ENCODE measurements at regions not wholly inside any gene's neighbourhood (a gene's known extent, or its start where the extent isn't known, plus 50 kb on each side); places are given as distances from the start of the nearest gene placed in this dataset.

- TF ChIP-seq, protein P1, sequence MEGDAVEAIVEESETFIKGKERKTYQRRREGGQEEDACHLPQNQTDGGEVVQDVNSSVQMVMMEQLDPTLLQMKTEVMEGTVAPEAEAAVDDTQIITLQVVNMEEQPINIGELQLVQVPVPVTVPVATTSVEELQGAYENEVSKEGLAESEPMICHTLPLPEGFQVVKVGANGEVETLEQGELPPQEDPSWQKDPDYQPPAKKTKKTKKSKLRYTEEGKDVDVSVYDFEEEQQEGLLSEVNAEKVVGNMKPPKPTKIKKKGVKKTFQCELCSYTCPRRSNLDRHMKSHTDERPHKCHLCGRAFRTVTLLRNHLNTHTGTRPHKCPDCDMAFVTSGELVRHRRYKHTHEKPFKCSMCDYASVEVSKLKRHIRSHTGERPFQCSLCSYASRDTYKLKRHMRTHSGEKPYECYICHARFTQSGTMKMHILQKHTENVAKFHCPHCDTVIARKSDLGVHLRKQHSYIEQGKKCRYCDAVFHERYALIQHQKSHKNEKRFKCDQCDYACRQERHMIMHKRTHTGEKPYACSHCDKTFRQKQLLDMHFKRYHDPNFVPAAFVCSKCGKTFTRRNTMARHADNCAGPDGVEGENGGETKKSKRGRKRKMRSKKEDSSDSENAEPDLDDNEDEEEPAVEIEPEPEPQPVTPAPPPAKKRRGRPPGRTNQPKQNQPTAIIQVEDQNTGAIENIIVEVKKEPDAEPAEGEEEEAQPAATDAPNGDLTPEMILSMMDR (IDR thresholded peaks at IDR 0.05; ENCODE audit: low read depth, low read length, missing control alignments): no peak
- in situ Hi-C loops (cut with HindIII; ENCODE audit: low sequenced_read_pairs): no loop called here
- DNase-seq (ENCODE audit: low read depth): no peak
- H3K4me3 ChIP-seq (ENCODE audit: low read depth, low read length): no peak overlapping the region
Observed at GRCh38 chr6:14642842-14643241, 525.3 kb downstream of the CD83 start.

- in situ Hi-C loops (cut with HindIII; ENCODE audit: low sequenced_read_pairs): no loop called here
- TF ChIP-seq, protein P1 (IDR thresholded peaks at IDR 0.05; ENCODE audit: low read depth, low read length, missing control alignments): no peak
- H3K4me3 ChIP-seq (ENCODE audit: low read depth, low read length): no peak overlapping the region
- DNase-seq (ENCODE audit: low read depth): no peak
Observed at GRCh38 chr6:14644381-14644780, 526.8 kb downstream of the CD83 start.

DNA sequence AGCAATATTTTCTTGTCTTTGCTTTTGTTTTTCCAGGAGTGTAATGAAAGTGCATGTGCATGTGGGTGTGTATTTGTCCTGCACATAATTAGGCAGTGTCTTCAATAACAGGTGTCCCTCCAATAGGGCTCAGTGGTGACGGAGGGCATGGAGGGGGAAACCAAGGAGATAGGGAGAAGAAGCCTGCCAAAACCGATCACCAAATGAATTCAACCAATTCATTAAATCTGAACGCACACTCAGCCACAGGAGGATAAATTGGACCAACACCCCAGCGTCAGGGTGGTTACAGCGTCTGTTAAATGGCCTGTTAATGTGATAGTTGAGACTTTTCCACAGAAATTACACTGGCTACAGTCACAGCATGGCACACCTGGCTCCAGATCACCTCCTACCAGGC, 527.6 kb downstream of the CD83 start:
- no peak for DNase-seq (ENCODE audit: low read depth)
- H3K4me3 ChIP-seq (ENCODE audit: low read depth, low read length): no peak overlapping the region
- TF ChIP-seq, protein P1 (IDR thresholded peaks at IDR 0.05; ENCODE audit: low read depth, low read length, missing control alignments): no peak
- in situ Hi-C loops (cut with HindIII; ENCODE audit: low sequenced_read_pairs): no loop called here

- no peak for DNase-seq (ENCODE audit: low read depth)
- in situ Hi-C loops (cut with HindIII; ENCODE audit: low sequenced_read_pairs): no loop called here
- TF ChIP-seq, protein P1 (IDR thresholded peaks at IDR 0.05; ENCODE audit: low read depth, low read length, missing control alignments): no peak
- no peak overlapping the region for H3K4me3 ChIP-seq (ENCODE audit: low read depth, low read length)
Observed at GRCh38 chr6:14645841-14646240, 528.3 kb downstream of the CD83 start.

GRCh38 chr6:14646371-14646770, 528.8 kb downstream of the CD83 start:
- H3K4me3 ChIP-seq (ENCODE audit: low read depth, low read length): no peak overlapping the region
- TF ChIP-seq, protein P1 (IDR thresholded peaks at IDR 0.05; ENCODE audit: low read depth, low read length, missing control alignments): no peak
- no peak for DNase-seq (ENCODE audit: low read depth)
- in situ Hi-C loops (cut with HindIII; ENCODE audit: low sequenced_read_pairs): no loop called here

DNA sequence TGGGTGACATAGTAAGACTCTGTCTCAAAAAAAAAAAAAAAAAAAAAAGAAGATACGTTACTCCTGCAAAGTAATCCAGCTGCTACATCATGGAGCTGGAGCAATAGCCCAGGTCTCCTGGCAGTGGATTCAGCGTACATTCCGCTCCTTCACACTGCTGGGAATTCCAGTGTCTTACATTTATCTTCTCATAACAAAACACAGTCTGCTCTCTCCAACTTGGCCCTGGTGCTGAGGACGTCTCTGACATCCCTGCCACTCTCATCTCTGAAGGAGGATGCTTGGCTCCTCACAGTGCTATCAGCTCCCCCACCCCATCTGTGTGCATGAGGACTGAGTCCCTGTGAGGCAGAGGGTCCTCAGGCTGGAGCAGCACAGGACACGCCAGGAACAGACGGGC, 529.8 kb downstream of the CD83 start:
- no peak overlapping the region for H3K4me3 ChIP-seq (ENCODE audit: low read depth, low read length)
- in situ Hi-C loops (cut with HindIII; ENCODE audit: low sequenced_read_pairs): no loop called here
- no peak for DNase-seq (ENCODE audit: low read depth)
- TF ChIP-seq, protein P1 (IDR thresholded peaks at IDR 0.05; ENCODE audit: low read depth, low read length, missing control alignments): no peak

GRCh38 chr6:14652536-14652935, 535.0 kb downstream of the CD83 start:
- no peak overlapping the region for H3K4me3 ChIP-seq (ENCODE audit: low read depth, low read length)
- in situ Hi-C loops (cut with HindIII; ENCODE audit: low sequenced_read_pairs): no loop called here
- DNase-seq (ENCODE audit: low read depth): no peak
- TF ChIP-seq, protein P1 (IDR thresholded peaks at IDR 0.05; ENCODE audit: low read depth, low read length, missing control alignments): no peak

Data from astrocyte of the cerebellum (primary cell).